ENCODE measurements at regions not wholly inside any gene's neighbourhood (a gene's known extent, or its start where the extent isn't known, plus 50 kb on each side); places are given as distances from the start of the nearest gene placed in this dataset.
A peak's percentile ranks its signal among the peaks of the same experiment; 100 is the strongest.
"Not testable (repeated sequence)": the region's sequence is repeated elsewhere in the genome, so short reads cannot be mapped to it uniquely, and the experiment has no call there.

GRCh38 chr10:22148961-22149360 lies 68.9 kb downstream of the EBLN1 start:
- no peak for DNase-seq (ENCODE audit: low read depth in 1 of 2, low spot score in 1 of 2)
- ChIA-PET CTCF (interaction anchor here (1.0 kb wide), 1 partner anchor 135 kb away, joined by 3 read pairs; no protein-coding TSS in a partner anchor), POLR2A (no interaction called here)
- TF ChIP-seq CBX8 (IDR thresholded peaks at IDR 0.05) (no peak), EP300 (IDR thresholded peaks at IDR 0.05) (no peak), NPAS2 (CRISPR knock-in tag; IDR thresholded peaks at IDR 0.05; ENCODE audit: borderline replicate concordance) (no peak), ZC3H11A (IDR thresholded peaks at IDR 0.05) (no peak), CHD2 (IDR thresholded peaks at IDR 0.05; ENCODE audit: low read length, partially characterized antibody) (no peak), JUNB (IDR thresholded peaks at IDR 0.05) (no peak), REST (IDR thresholded peaks at IDR 0.05) (no peak)
- Histone ChIP-seq H3K4me1 (no peaks in the 10 kb centered on the region), H3K4me3 (no peak overlapping the region), H3K9me3 (peaks cover 16% of the 10 kb centered on the region), H3K27ac (no peak overlapping the region), H3K4me2 (no peak overlapping the region)
- FAIRE-seq, result no peak
- no peak for ATAC-seq

- ATAC-seq; H3K4me3 ChIP-seq; DNase-seq (ENCODE audit: low read depth in 1 of 2, low spot score in 1 of 2); H3K4me2 ChIP-seq; FAIRE-seq; H3K27ac ChIP-seq; H3K4me1 ChIP-seq; H3K9me3 ChIP-seq; POLR2A ChIA-PET; CTCF ChIA-PET: not testable (repeated sequence)
- 23% methylated on average over 2 of the region's 2 CpGs for WGBS (ENCODE audit: missing lambda C conversion rate)
- TF ChIP-seq MAFK (IDR thresholded peaks at IDR 0.05; ENCODE audit: partially characterized antibody), result peak; percentile 7
Observed at GRCh38 chr10:22145873-22146272, 71.9 kb downstream of the EBLN1 start.

- FAIRE-seq (no peak), DNase-seq (ENCODE audit: low read depth in 1 of 2, low spot score in 1 of 2) (no peak), ATAC-seq (no peak)
- H3K9me3 ChIP-seq, result no peaks in the 10 kb centered on the region
- ChIA-PET POLR2A (no interaction called here), CTCF (no interaction called here)
- no peak for TF ChIP-seq EP300 (IDR thresholded peaks at IDR 0.05)
- no peak for TF ChIP-seq ZNF302 (CRISPR knock-in tag; IDR thresholded peaks at IDR 0.05)
- H3K4me3 ChIP-seq, result no peak overlapping the region
- no peak overlapping the region for H3K4me2 ChIP-seq
- no peak overlapping the region for H3K27ac ChIP-seq
- no peaks in the 10 kb centered on the region for H3K4me1 ChIP-seq
- 68% methylated on average over 2 of the region's 2 CpGs for WGBS (ENCODE audit: missing lambda C conversion rate)
Observed at GRCh38 chr10:22137542-22137941, 80.3 kb downstream of the EBLN1 start.

- ChIA-PET POLR2A (no interaction called here), CTCF (interaction anchor here (0.6 kb wide), 1 partner anchor 67 kb away, joined by 3 read pairs; no protein-coding TSS in a partner anchor)
- no peaks in the 10 kb centered on the region for H3K4me1 ChIP-seq
- DNase-seq (ENCODE audit: low read depth in 1 of 2, low spot score in 1 of 2) (no peak), FAIRE-seq (no peak), ATAC-seq (no peak)
- TF ChIP-seq HDAC2 (IDR thresholded peaks at IDR 0.05) (no peak), REST (IDR thresholded peaks at IDR 0.05) (no peak), HMGXB4 (CRISPR knock-in tag; IDR thresholded peaks at IDR 0.05; ENCODE audit: borderline replicate concordance) (no peak), ESRRA (IDR thresholded peaks at IDR 0.05; ENCODE audit: borderline replicate concordance, low read length) (no peak), RNF2 (IDR thresholded peaks at IDR 0.05; ENCODE audit: borderline replicate concordance, low read depth) (no peak), CHD2 (IDR thresholded peaks at IDR 0.05; ENCODE audit: low read length, partially characterized antibody) (no peak), BCL3 (IDR thresholded peaks at IDR 0.05) (no peak), CEBPB (IDR thresholded peaks at IDR 0.05) (no peak), CBX8 (IDR thresholded peaks at IDR 0.05) (no peak), GATA3 (IDR thresholded peaks at IDR 0.05; ENCODE audit: borderline replicate concordance) (no peak), RAD21 (conservative IDR thresholded peaks at IDR 0.05 in 1 of 2, IDR thresholded peaks at IDR 0.05 in 1 of 2) (no peak), EP300 (IDR thresholded peaks at IDR 0.05) (no peak), MAX (IDR thresholded peaks at IDR 0.05) (no peak)
- 72% methylated on average over 9 of the region's 9 CpGs for WGBS (ENCODE audit: missing lambda C conversion rate)
- H3K9me3 ChIP-seq, result no peaks in the 10 kb centered on the region
- H3K27ac ChIP-seq, result no peak overlapping the region
- H3K4me3 ChIP-seq, result no peak overlapping the region
- no peak overlapping the region for H3K4me2 ChIP-seq
Observed at GRCh38 chr10:22135591-22135990, 82.2 kb downstream of the EBLN1 start.

All from A549 (cell line).